ENCODE measurements at regions not wholly inside any gene's neighbourhood (a gene's known extent, or its start where the extent isn't known, plus 50 kb on each side); places are given as distances from the start of the nearest gene placed in this dataset.

GRCh38 chr2:88245109-88245508 is 75.0 kb downstream of the THNSL2 start:
- H3K27ac ChIP-seq (ENCODE audit: low read depth, low read length) = no peak overlapping the region
- H3K9ac ChIP-seq (ENCODE audit: low read length) = no peak overlapping the region
- H3K36me3 Mint-ChIP-seq (ENCODE audit: low read depth, unreplicated experiment) = peaks cover 6% of the 10 kb centered on the region
- peaks cover 7% of the 10 kb centered on the region for H3K27me3 Mint-ChIP-seq (ENCODE audit: low read depth, unreplicated experiment)
- H3K27ac Mint-ChIP-seq (ENCODE audit: unreplicated experiment) = no peak overlapping the region
- no peak for FAIRE-seq
- DNase-seq (ENCODE audit: low read depth) = no peak
- no peaks in the 10 kb centered on the region for H3K9me3 ChIP-seq (ENCODE audit: insufficient read depth, low read depth, low read length)
- no peak overlapping the region for H3K4me3 Mint-ChIP-seq (ENCODE audit: unreplicated experiment)
- no peak overlapping the region for H3K4me3 ChIP-seq (ENCODE audit: insufficient read depth, low read depth, low read length)
- no peaks in the 10 kb centered on the region for H3K27me3 ChIP-seq (ENCODE audit: insufficient read depth, low read length)
- H3K4me1 Mint-ChIP-seq (ENCODE audit: low read depth, unreplicated experiment) = peaks cover 6% of the 10 kb centered on the region
- H3K9me3 Mint-ChIP-seq (ENCODE audit: unreplicated experiment) = peaks cover 11% of the 10 kb centered on the region
- H4K20me1 ChIP-seq (ENCODE audit: insufficient read depth, low read length) = no peaks in the 10 kb centered on the region
- no peaks in the 10 kb centered on the region for H3K79me2 ChIP-seq (ENCODE audit: insufficient read depth, low read length)
- no peak for TF ChIP-seq EZH2 (IDR thresholded peaks at IDR 0.05; ENCODE audit: insufficient read depth, low read length)
- H3K4me2 ChIP-seq (ENCODE audit: low read length) = no peak overlapping the region
- no peak overlapping the region for H2AFZ ChIP-seq (ENCODE audit: low read depth, low read length)
- H3K36me3 ChIP-seq (ENCODE audit: insufficient read depth, low read length) = no peaks in the 10 kb centered on the region
- H3K4me1 ChIP-seq (ENCODE audit: insufficient read depth, low read length) = no peaks in the 10 kb centered on the region

GRCh38 chr2:88239781-88240180 is 69.6 kb downstream of the THNSL2 start:
- Histone ChIP-seq H3K36me3 (ENCODE audit: insufficient read depth, low read length) (no peaks in the 10 kb centered on the region), H3K9ac (ENCODE audit: low read length) (no peak overlapping the region), H3K4me2 (ENCODE audit: low read length) (no peak overlapping the region), H3K79me2 (ENCODE audit: insufficient read depth, low read length) (no peaks in the 10 kb centered on the region), H3K27me3 (ENCODE audit: insufficient read depth, low read length) (no peaks in the 10 kb centered on the region), H3K4me3 (ENCODE audit: insufficient read depth, low read depth, low read length) (no peak overlapping the region), H2AFZ (ENCODE audit: low read depth, low read length) (no peak overlapping the region), H4K20me1 (ENCODE audit: insufficient read depth, low read length) (no peaks in the 10 kb centered on the region), H3K9me3 (ENCODE audit: insufficient read depth, low read depth, low read length) (no peaks in the 10 kb centered on the region), H3K27ac (ENCODE audit: low read depth, low read length) (no peak overlapping the region), H3K4me1 (ENCODE audit: insufficient read depth, low read length) (no peaks in the 10 kb centered on the region)
- TF ChIP-seq CTCF (IDR thresholded peaks at IDR 0.05; ENCODE audit: insufficient read depth, low read depth, low read length) (no peak), EZH2 (IDR thresholded peaks at IDR 0.05; ENCODE audit: insufficient read depth, low read length) (no peak)
- Mint-ChIP-seq H3K4me3 (ENCODE audit: unreplicated experiment) (no peak overlapping the region), H3K9me3 (ENCODE audit: unreplicated experiment) (peaks cover 16% of the 10 kb centered on the region), H3K4me1 (ENCODE audit: low read depth, unreplicated experiment) (peaks cover 2% of the 10 kb centered on the region), H3K27ac (ENCODE audit: unreplicated experiment) (no peak overlapping the region), H3K27me3 (ENCODE audit: low read depth, unreplicated experiment) (no peaks in the 10 kb centered on the region), H3K36me3 (ENCODE audit: low read depth, unreplicated experiment) (peaks cover 4% of the 10 kb centered on the region)
- no peak for FAIRE-seq
- no peak for DNase-seq (ENCODE audit: low read depth)

DNA sequence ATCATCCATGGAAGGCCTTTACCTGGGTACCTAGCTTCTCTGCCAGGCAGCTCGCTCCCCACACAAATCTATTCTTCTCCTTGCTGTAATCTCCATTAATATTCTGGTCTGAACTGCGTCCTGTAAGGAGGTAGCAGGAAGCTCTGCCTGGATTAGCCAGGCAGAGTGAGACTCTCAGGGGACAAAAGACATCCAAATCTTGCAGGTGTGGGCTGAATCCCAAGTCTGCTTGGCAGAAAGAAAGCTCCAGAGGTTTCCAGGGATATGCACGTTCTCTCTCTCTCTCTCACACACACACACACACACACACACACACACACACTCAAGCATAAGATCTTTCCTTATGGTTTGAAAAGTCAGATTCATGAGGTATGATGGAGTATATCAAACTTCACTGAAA is 66.5 kb downstream of the THNSL2 start:
- Histone ChIP-seq H3K4me1 (ENCODE audit: insufficient read depth, low read length) (no peaks in the 10 kb centered on the region), H3K4me2 (ENCODE audit: low read length) (no peak overlapping the region), H4K20me1 (ENCODE audit: insufficient read depth, low read length) (no peaks in the 10 kb centered on the region), H3K9me3 (ENCODE audit: insufficient read depth, low read depth, low read length) (no peaks in the 10 kb centered on the region), H3K36me3 (ENCODE audit: insufficient read depth, low read length) (no peaks in the 10 kb centered on the region), H3K9ac (ENCODE audit: low read length) (no peak overlapping the region), H3K27me3 (ENCODE audit: insufficient read depth, low read length) (no peaks in the 10 kb centered on the region), H2AFZ (ENCODE audit: low read depth, low read length) (no peak overlapping the region), H3K4me3 (ENCODE audit: insufficient read depth, low read depth, low read length) (no peak overlapping the region), H3K27ac (ENCODE audit: low read depth, low read length) (no peak overlapping the region), H3K79me2 (ENCODE audit: insufficient read depth, low read length) (no peaks in the 10 kb centered on the region)
- DNase-seq (ENCODE audit: low read depth) (no peak), FAIRE-seq (no peak)
- H3K36me3 Mint-ChIP-seq (ENCODE audit: low read depth, unreplicated experiment) = no peaks in the 10 kb centered on the region
- H3K4me1 Mint-ChIP-seq (ENCODE audit: low read depth, unreplicated experiment) = peaks cover 5% of the 10 kb centered on the region
- no peak for TF ChIP-seq CTCF (IDR thresholded peaks at IDR 0.05; ENCODE audit: insufficient read depth, low read depth, low read length)
- TF ChIP-seq EZH2 (IDR thresholded peaks at IDR 0.05; ENCODE audit: insufficient read depth, low read length) = no peak
- no peak overlapping the region for H3K4me3 Mint-ChIP-seq (ENCODE audit: unreplicated experiment)
- peaks cover 5% of the 10 kb centered on the region for H3K9me3 Mint-ChIP-seq (ENCODE audit: unreplicated experiment)
- H3K27ac Mint-ChIP-seq (ENCODE audit: unreplicated experiment) = no peak overlapping the region
- no peaks in the 10 kb centered on the region for H3K27me3 Mint-ChIP-seq (ENCODE audit: low read depth, unreplicated experiment)
